ENCODE measurements at regions not wholly inside any gene's neighbourhood (a gene's known extent, or its start where the extent isn't known, plus 50 kb on each side); places are given as distances from the start of the nearest gene placed in this dataset.

- TF ChIP-seq EZH2 (IDR thresholded peaks at IDR 0.05; ENCODE audit: borderline replicate concordance, insufficient read depth, low read length, poor library complexity, severe bottlenecking) (no peak), CTCF (IDR thresholded peaks at IDR 0.05; ENCODE audit: poor library complexity, severe bottlenecking) (no peak), RAD21 (conservative IDR thresholded peaks at IDR 0.05) (no peak), POLR2AphosphoS5 (IDR thresholded peaks at IDR 0.05) (no peak), REST (IDR thresholded peaks at IDR 0.05; ENCODE audit: borderline replicate concordance) (no peak), TAF1 (IDR thresholded peaks at IDR 0.05; ENCODE audit: low read depth) (no peak), EP300 (conservative IDR thresholded peaks at IDR 0.05; ENCODE audit: poor library complexity, severe bottlenecking) (no peak), MXI1 (conservative IDR thresholded peaks at IDR 0.05; ENCODE audit: poor library complexity, severe bottlenecking) (no peak)
Observed at GRCh38 chr1:38270849-38271633, 224.4 kb upstream of the POU3F1 start.

Data from neural cell (in vitro differentiated cells).